ENCODE measurements at regions not wholly inside any gene's neighbourhood (a gene's known extent, or its start where the extent isn't known, plus 50 kb on each side); places are given as distances from the start of the nearest gene placed in this dataset.
"Not testable (repeated sequence)": the region's sequence is repeated elsewhere in the genome, so short reads cannot be mapped to it uniquely, and the experiment has no call there.

DNA sequence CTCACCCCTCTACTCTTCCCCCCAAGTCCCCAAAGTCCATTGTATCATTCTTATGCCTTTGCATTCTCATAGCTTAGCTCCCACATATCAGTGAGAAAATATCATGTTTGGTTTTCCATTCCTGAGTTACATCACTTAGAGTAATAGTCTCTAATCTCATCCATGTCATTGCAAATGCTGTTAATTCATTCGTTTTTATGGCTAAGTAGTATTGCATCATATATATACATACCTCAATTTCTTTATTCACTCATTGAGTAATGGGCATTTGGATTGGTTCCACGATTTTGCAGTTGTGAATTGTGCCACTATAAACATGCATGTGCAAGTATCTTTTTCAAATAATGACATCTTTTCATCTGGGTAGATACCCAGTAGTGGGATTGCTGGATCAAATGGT lies 596.3 kb upstream of the RBFOX1 start:
- not testable (repeated sequence) for TF ChIP-seq EZH2phosphoT487 (IDR thresholded peaks at IDR 0.05; ENCODE audit: unreplicated experiment); EZH2 (IDR thresholded peaks at IDR 0.05; ENCODE audit: low read depth, unreplicated experiment)
